ENCODE measurements at regions not wholly inside any gene's neighbourhood (a gene's known extent, or its start where the extent isn't known, plus 50 kb on each side); places are given as distances from the start of the nearest gene placed in this dataset.

DNA sequence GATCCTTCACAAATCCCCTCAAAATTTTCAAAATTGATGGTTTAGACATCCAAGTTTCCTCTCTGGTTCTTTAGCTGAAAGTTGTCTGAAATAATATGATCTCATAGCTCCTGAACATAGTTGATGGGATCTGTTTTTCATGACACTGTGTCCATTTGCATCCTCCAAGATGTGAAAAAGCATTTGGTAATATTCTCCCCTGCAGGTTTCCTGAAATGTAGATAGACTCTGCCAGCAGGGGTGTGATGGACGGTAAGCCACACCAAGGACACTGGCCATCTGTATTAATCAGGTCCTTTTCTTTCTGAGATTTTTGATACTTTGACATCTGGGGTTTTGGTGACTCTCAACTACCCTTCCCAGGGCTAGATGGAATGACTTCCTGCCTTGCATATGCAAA is 79.6 kb upstream of the GRB10 start:
- Histone ChIP-seq H3K4me3 (ENCODE audit: low read length in 2 of 2) (no peak overlapping the region), H3K27me3 (ENCODE audit: insufficient read depth, low read length) (no peaks in the 10 kb centered on the region), H3K36me3 (ENCODE audit: insufficient read depth, low read length) (no peaks in the 10 kb centered on the region), H3K9me3 (ENCODE audit: control insufficient read depth in 1 of 2, low read length in 2 of 2) (no peaks in the 10 kb centered on the region), H3K27ac (ENCODE audit: low read depth, low read length) (no peak overlapping the region), H3K4me1 (ENCODE audit: insufficient read depth, low read length) (no peaks in the 10 kb centered on the region)
- H3K36me3 Mint-ChIP-seq, result no peaks in the 10 kb centered on the region
- DNase-seq, result no peak
- H3K4me3 Mint-ChIP-seq, result no peak overlapping the region
- intact Hi-C loops (cut with micrococcal nuclease), result no loop called here
- no peaks in the 10 kb centered on the region for H3K9me3 Mint-ChIP-seq
- H3K4me1 Mint-ChIP-seq, result peaks cover 0 to 2% (median under 1%) of the 10 kb centered on the region in 4 donors
- H3K27me3 Mint-ChIP-seq, result peaks cover 3 to 9% of the 10 kb centered on the region in 2 donors
- ChIA-PET CTCF (ENCODE audit: partially characterized antibody) (no interaction called here), POLR2A (ENCODE audit: partially characterized antibody) (no interaction called here)
- no peak overlapping the region for H3K27ac Mint-ChIP-seq

DNA sequence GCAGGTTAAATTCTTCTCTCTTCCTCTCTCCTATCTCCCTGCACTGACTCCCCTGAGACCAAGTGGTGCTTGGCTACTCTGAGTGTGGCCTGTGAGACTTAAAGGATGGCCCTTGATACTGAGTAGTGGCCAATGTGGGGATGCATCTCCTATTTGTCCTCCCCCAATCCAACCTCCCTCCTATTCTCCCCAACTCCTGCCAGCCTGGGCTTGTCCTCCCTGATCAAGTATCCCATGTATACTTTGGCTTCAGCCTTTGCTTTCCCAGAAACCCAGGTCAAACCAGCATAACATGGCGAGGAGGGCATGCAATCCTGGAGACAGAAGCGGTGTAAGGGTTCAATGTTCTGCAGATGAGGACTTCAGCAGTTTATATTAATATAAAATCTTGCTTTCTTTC is 77.9 kb upstream of the GRB10 start:
- H3K4me1 Mint-ChIP-seq, result peaks cover 0 to 2% (median under 1%) of the 10 kb centered on the region in 4 donors
- intact Hi-C loops (cut with micrococcal nuclease), result no loop called here
- ChIA-PET CTCF (ENCODE audit: partially characterized antibody) (no interaction called here), POLR2A (ENCODE audit: partially characterized antibody) (no interaction called here)
- H3K27me3 Mint-ChIP-seq, result peaks cover 3 to 9% of the 10 kb centered on the region in 2 donors
- no peaks in the 10 kb centered on the region for H3K27me3 ChIP-seq (ENCODE audit: insufficient read depth, low read length)
- H3K9me3 ChIP-seq (ENCODE audit: control insufficient read depth in 1 of 2, low read length in 2 of 2), result no peaks in the 10 kb centered on the region
- no peak overlapping the region for H3K4me3 ChIP-seq (ENCODE audit: low read length in 2 of 2)
- no peak overlapping the region for H3K27ac Mint-ChIP-seq
- no peaks in the 10 kb centered on the region for H3K9me3 Mint-ChIP-seq
- no peak overlapping the region for H3K27ac ChIP-seq (ENCODE audit: low read depth, low read length)
- H3K4me3 Mint-ChIP-seq, result no peak overlapping the region
- H3K36me3 ChIP-seq (ENCODE audit: insufficient read depth, low read length), result no peaks in the 10 kb centered on the region
- H3K36me3 Mint-ChIP-seq, result no peaks in the 10 kb centered on the region
- H3K4me1 ChIP-seq (ENCODE audit: insufficient read depth, low read length), result no peaks in the 10 kb centered on the region
- DNase-seq, result no peak

DNA sequence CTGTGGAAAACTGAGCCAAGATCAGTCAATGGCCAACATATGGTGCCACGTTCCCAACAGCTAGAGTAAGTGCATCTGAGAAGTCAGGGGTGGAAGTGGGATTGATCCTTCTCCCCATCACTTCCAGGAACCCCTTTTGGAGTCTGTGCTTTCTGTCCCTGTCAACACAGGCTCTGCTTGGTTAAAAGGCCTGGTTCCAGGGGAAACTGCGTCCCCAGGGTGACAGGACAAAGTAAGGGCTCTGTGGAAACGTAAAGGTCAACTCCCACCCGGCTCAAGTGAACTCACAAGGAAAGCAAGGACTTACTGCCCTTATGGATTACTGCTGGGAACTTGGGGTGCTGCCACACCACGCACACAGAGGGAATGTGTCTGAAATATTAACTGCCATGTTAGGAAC is 77.5 kb upstream of the GRB10 start:
- no peaks in the 10 kb centered on the region for H3K9me3 Mint-ChIP-seq
- POLR2A ChIA-PET (ENCODE audit: partially characterized antibody), result no interaction called here
- Histone ChIP-seq H3K27ac (ENCODE audit: low read depth, low read length) (no peak overlapping the region), H3K4me3 (ENCODE audit: low read length in 2 of 2) (no peak overlapping the region), H3K9me3 (ENCODE audit: control insufficient read depth in 1 of 2, low read length in 2 of 2) (no peaks in the 10 kb centered on the region), H3K4me1 (ENCODE audit: insufficient read depth, low read length) (no peaks in the 10 kb centered on the region), H3K27me3 (ENCODE audit: insufficient read depth, low read length) (no peaks in the 10 kb centered on the region), H3K36me3 (ENCODE audit: insufficient read depth, low read length) (no peaks in the 10 kb centered on the region)
- no peak overlapping the region for H3K4me3 Mint-ChIP-seq
- intact Hi-C loops (cut with micrococcal nuclease), result no loop called here
- CTCF ChIA-PET (ENCODE audit: partially characterized antibody), result no interaction called here
- peaks cover 3 to 9% of the 10 kb centered on the region in 2 donors for H3K27me3 Mint-ChIP-seq
- H3K27ac Mint-ChIP-seq, result no peak overlapping the region
- H3K4me1 Mint-ChIP-seq, result peaks cover 0 to 2% (median under 1%) of the 10 kb centered on the region in 4 donors
- no peak for DNase-seq
- H3K36me3 Mint-ChIP-seq, result no peaks in the 10 kb centered on the region

DNA sequence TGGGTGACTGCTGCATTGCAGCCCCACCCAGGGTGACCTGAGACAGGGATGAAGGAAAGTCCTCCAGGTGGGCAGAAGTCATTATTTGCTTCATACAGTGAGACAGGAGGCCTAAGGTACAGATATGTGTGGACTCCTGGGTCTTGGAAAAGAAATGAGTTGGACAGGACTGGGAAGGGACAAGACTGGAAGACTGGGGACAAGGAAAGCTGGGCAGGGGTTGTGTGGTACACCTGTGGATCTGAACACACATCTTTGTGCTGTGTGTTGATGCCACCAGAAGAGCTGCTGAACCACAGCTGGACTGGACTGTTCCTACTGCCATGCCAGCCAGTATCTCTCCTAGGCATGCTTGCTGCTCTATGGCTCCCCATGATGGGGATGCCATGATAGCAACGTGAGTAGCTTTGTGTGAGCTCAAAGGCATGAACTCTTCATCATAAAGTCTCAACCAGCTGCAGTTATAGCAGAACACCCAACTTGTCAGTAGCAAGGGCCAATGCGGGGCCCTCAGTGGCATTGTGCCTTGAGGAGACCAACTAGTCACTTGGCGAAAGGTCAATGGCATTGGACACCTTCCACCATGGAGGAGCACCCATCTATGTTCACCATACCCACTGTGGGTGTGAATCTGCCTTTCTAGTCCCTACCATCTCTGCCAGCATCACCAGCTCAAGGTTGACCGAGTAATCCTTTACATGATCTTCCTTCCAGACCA is 76.0 kb upstream of the GRB10 start:
- Mint-ChIP-seq H3K4me3 (no peak overlapping the region), H3K4me1 (peaks cover 0 to 2% (median under 1%) of the 10 kb centered on the region in 4 donors), H3K27ac (no peak overlapping the region), H3K9me3 (no peaks in the 10 kb centered on the region), H3K36me3 (no peaks in the 10 kb centered on the region), H3K27me3 (peaks cover 3 to 9% of the 10 kb centered on the region in 2 donors)
- Histone ChIP-seq H3K4me1 (ENCODE audit: insufficient read depth, low read length) (no peaks in the 10 kb centered on the region), H3K27ac (ENCODE audit: low read depth, low read length) (no peak overlapping the region), H3K4me3 (ENCODE audit: low read length in 2 of 2) (no peak overlapping the region), H3K36me3 (ENCODE audit: insufficient read depth, low read length) (no peaks in the 10 kb centered on the region), H3K9me3 (ENCODE audit: control insufficient read depth in 1 of 2, low read length in 2 of 2) (no peaks in the 10 kb centered on the region), H3K27me3 (ENCODE audit: insufficient read depth, low read length) (no peaks in the 10 kb centered on the region)
- ChIA-PET CTCF (ENCODE audit: partially characterized antibody) (no interaction called here), POLR2A (ENCODE audit: partially characterized antibody) (no interaction called here)
- intact Hi-C loops (cut with micrococcal nuclease), result no loop called here
- no peak for DNase-seq

DNA sequence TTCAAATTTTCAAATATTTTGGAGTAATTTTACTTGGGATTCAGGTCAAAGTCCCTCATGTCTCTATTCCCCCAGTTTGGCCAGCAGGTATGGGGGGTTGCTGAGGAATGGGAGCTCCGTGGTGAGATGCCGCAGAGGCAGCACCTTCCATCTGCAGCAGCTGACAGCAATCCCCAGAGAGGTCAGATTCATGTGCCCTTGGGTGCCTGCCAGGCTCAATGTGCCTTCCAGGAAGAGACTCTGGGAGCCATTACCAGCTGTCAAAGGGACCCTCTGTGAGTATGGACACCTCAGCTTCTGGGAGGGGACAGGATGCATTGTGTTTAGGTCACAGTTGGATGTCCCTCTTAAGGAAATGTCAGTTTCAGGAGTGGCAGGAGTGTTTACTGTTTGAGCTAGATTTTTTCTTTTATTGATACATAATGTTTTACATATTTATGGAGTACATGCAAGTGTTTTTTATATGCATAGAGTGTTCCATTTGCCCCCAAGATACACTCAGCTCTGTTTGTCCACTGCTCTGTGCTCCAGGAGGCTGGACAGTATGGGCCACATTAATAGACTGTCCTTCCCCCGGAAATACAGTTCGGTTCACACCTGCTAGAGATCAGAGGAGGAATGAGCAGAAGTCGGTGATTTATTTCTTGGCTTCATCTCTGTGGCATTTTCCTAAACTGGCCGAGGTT is 75.3 kb upstream of the GRB10 start:
- Mint-ChIP-seq H3K9me3 (no peaks in the 10 kb centered on the region), H3K4me3 (no peak overlapping the region), H3K27ac (no peak overlapping the region), H3K27me3 (peaks cover 3 to 9% of the 10 kb centered on the region in 2 donors), H3K36me3 (no peaks in the 10 kb centered on the region), H3K4me1 (no peaks in the 10 kb centered on the region)
- Histone ChIP-seq H3K27me3 (ENCODE audit: insufficient read depth, low read length) (no peaks in the 10 kb centered on the region), H3K9me3 (ENCODE audit: control insufficient read depth in 1 of 2, low read length in 2 of 2) (no peaks in the 10 kb centered on the region), H3K36me3 (ENCODE audit: insufficient read depth, low read length) (no peaks in the 10 kb centered on the region), H3K27ac (ENCODE audit: low read depth, low read length) (no peak overlapping the region), H3K4me3 (ENCODE audit: low read length in 2 of 2) (no peak overlapping the region), H3K4me1 (ENCODE audit: insufficient read depth, low read length) (no peaks in the 10 kb centered on the region)
- POLR2A ChIA-PET (ENCODE audit: partially characterized antibody), result no interaction called here
- intact Hi-C loops (cut with micrococcal nuclease), result no loop called here
- CTCF ChIA-PET (ENCODE audit: partially characterized antibody), result no interaction called here
- DNase-seq, result no peak

DNA sequence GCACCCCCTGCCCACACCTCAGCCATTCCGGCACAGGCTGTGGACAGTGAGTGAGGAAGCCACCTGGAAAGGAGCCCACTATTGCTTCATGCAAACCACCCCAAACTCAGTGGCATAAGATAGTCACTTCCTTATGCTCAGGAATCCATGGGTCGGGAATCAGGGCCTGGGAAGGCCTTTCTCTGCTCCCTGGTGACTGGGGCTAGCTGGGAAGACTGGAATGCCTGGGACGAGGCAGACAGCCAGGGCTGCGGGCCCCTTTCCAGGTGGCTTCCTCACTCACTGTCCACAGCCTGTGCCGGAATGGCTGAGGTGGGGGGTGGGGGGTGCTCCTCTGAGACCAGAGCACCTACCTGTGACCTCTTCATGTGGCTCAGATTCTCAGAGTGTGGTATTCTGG is 74.1 kb upstream of the GRB10 start:
- Mint-ChIP-seq H3K36me3 (no peaks in the 10 kb centered on the region), H3K9me3 (no peaks in the 10 kb centered on the region), H3K4me1 (no peaks in the 10 kb centered on the region), H3K27me3 (peaks cover 3 to 9% of the 10 kb centered on the region in 2 donors), H3K4me3 (no peak overlapping the region), H3K27ac (no peak overlapping the region)
- ChIA-PET CTCF (ENCODE audit: partially characterized antibody) (no interaction called here), POLR2A (ENCODE audit: partially characterized antibody) (no interaction called here)
- Histone ChIP-seq H3K9me3 (ENCODE audit: control insufficient read depth in 1 of 2, low read length in 2 of 2) (no peaks in the 10 kb centered on the region), H3K4me1 (ENCODE audit: insufficient read depth, low read length) (no peaks in the 10 kb centered on the region), H3K27ac (ENCODE audit: low read depth, low read length) (no peak overlapping the region), H3K27me3 (ENCODE audit: insufficient read depth, low read length) (no peaks in the 10 kb centered on the region), H3K36me3 (ENCODE audit: insufficient read depth, low read length) (no peaks in the 10 kb centered on the region), H3K4me3 (ENCODE audit: low read length in 2 of 2) (no peak overlapping the region)
- DNase-seq, result no peak
- intact Hi-C loops (cut with micrococcal nuclease), result no loop called here

DNA sequence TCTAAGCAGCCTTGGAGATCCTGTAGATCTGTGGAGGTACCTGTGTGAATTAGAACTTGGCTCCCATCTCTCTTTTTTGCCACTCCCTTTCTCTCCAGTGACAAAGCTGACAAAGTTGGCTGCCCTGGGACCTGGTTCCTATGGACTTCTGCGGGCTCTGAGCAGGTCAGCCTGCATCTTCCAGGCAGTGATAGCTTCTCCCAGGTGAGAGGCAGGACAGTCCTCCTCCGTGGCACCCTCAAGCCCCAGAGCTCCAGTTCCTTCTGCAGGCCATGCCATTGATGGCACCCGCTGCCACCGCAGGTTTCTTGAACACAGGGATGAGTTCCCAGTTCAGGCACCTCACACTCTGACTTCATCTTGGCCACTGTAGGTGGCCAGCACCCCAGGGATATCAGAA is 73.5 kb upstream of the GRB10 start:
- no peaks in the 10 kb centered on the region for H3K36me3 ChIP-seq (ENCODE audit: insufficient read depth, low read length)
- intact Hi-C loops (cut with micrococcal nuclease), result no loop called here
- no peak for DNase-seq
- H3K27ac ChIP-seq (ENCODE audit: low read depth, low read length), result no peak overlapping the region
- Mint-ChIP-seq H3K9me3 (no peaks in the 10 kb centered on the region), H3K36me3 (no peaks in the 10 kb centered on the region), H3K4me3 (no peak overlapping the region), H3K4me1 (no peaks in the 10 kb centered on the region), H3K27ac (no peak overlapping the region), H3K27me3 (peaks cover 3 to 9% of the 10 kb centered on the region in 2 donors)
- no peaks in the 10 kb centered on the region for H3K4me1 ChIP-seq (ENCODE audit: insufficient read depth, low read length)
- H3K4me3 ChIP-seq (ENCODE audit: low read length in 2 of 2), result no peak overlapping the region
- CTCF ChIA-PET (ENCODE audit: partially characterized antibody), result no interaction called here
- POLR2A ChIA-PET (ENCODE audit: partially characterized antibody), result no interaction called here
- no peaks in the 10 kb centered on the region for H3K27me3 ChIP-seq (ENCODE audit: insufficient read depth, low read length)
- H3K9me3 ChIP-seq (ENCODE audit: control insufficient read depth in 1 of 2, low read length in 2 of 2), result no peaks in the 10 kb centered on the region
